PFSK-1 (cell line): ENCODE measurements at regions not wholly inside any gene's neighbourhood (a gene's known extent, or its start where the extent isn't known, plus 50 kb on each side); places are given as distances from the start of the nearest gene placed in this dataset.

ENCODE experiments used
- FOXP2 ChIP-seq: optimal IDR thresholded peaks from 2 replicates; pipeline ENCODE3; 2011; ENCODE audit warnings: borderline replicate concordance, control low read depth, inconsistent platforms; ENCODE audit not compliant: insufficient read depth; ENCODE audit errors: extremely low read length, extremely low read depth
- POLR2AphosphoS5 ChIP-seq: IDR thresholded peaks from 2 replicates; pipeline ENCODE4 v1.6.1; 2012; ENCODE audit warnings: low read depth, mild to moderate bottlenecking, control low read depth, low read length, moderate library complexity
- REST ChIP-seq, 2 experiments: IDR thresholded peaks; 2 replicates each; pipeline versions ENCODE4 v1.6.1 to v1.8.0; 2011 to 2012; ENCODE audit warnings: low read depth in 2 of 2, low read length in 2 of 2, control low read depth in 1 of 2, inconsistent platforms in 1 of 2, mild to moderate bottlenecking in 1 of 2, moderate library complexity in 1 of 2; ENCODE audit not compliant: insufficient read depth in 1 of 2
- SIN3A ChIP-seq: IDR thresholded peaks from 2 replicates; pipeline ENCODE4 v1.6.1; 2012; ENCODE audit warnings: mild to moderate bottlenecking, low read length, moderate library complexity, borderline replicate concordance; ENCODE audit not compliant: insufficient read depth
- TAF1 ChIP-seq: IDR thresholded peaks from 2 replicates; pipeline ENCODE4 v1.6.1; 2012; ENCODE audit warnings: low read length, control low read depth, borderline replicate concordance; ENCODE audit not compliant: insufficient read depth

- no peak for TF ChIP-seq TAF1
Measured at GRCh38 chr12:19896041-19896440, 456.7 kb downstream of the AEBP2 start.

GRCh38 chr12:19896534-19896933, 457.2 kb downstream of the AEBP2 start:
- no peak for TF ChIP-seq FOXP2
- TF ChIP-seq SIN3A: no peak
- no peak for TF ChIP-seq TAF1
- TF ChIP-seq REST (IDR thresholded peaks at IDR 0.05; ENCODE audit: insufficient read depth in 1 of 2, low read depth in 2 of 2, low read length in 2 of 2): no peak
- no peak for TF ChIP-seq POLR2AphosphoS5

- TF ChIP-seq POLR2AphosphoS5 (no peak), REST (IDR thresholded peaks at IDR 0.05; ENCODE audit: insufficient read depth in 1 of 2, low read depth in 2 of 2, low read length in 2 of 2) (no peak), TAF1 (no peak), FOXP2 (no peak), SIN3A (no peak)
Measured at GRCh38 chr12:19897900-19898408, 458.7 kb downstream of the AEBP2 start.

GRCh38 chr12:19901841-19902240, 462.5 kb downstream of the AEBP2 start:
- no peak for TF ChIP-seq REST (IDR thresholded peaks at IDR 0.05; ENCODE audit: insufficient read depth in 1 of 2, low read depth in 2 of 2, low read length in 2 of 2)

GRCh38 chr12:19904819-19905218, 463.5 kb upstream of the PDE3A start:
- TF ChIP-seq FOXP2: no peak
- TF ChIP-seq TAF1: no peak
- TF ChIP-seq REST (IDR thresholded peaks at IDR 0.05; ENCODE audit: insufficient read depth in 1 of 2, low read depth in 2 of 2, low read length in 2 of 2): no peak
- TF ChIP-seq SIN3A: no peak
- no peak for TF ChIP-seq POLR2AphosphoS5
